HuH-7.5 (cell line): ENCODE measurements at regions not wholly inside any gene's neighbourhood (a gene's known extent, or its start where the extent isn't known, plus 50 kb on each side); places are given as distances from the start of the nearest gene placed in this dataset.

Experiments used
- DNase-seq: peaks from one replicate; pipeline ENCODE4 v3.0.0; 2011; ENCODE audit warnings: low spot score

- DNase-seq: no peak
Observed at GRCh38 chr5:27594141-27594540, 555.8 kb upstream of the CDH9 start.

- no peak for DNase-seq
Observed at GRCh38 chr5:27592231-27592630, 553.8 kb upstream of the CDH9 start.

GRCh38 chr5:27590503-27590902 lies 552.1 kb upstream of the CDH9 start:
- no peak for DNase-seq

- no peak for DNase-seq
Observed at GRCh38 chr5:27578279-27578678, 539.9 kb upstream of the CDH9 start.

- DNase-seq: no peak
Observed at GRCh38 chr5:27571681-27572080, 533.3 kb upstream of the CDH9 start.

GRCh38 chr5:27568811-27569210 lies 530.4 kb upstream of the CDH9 start:
- DNase-seq: no peak

DNA sequence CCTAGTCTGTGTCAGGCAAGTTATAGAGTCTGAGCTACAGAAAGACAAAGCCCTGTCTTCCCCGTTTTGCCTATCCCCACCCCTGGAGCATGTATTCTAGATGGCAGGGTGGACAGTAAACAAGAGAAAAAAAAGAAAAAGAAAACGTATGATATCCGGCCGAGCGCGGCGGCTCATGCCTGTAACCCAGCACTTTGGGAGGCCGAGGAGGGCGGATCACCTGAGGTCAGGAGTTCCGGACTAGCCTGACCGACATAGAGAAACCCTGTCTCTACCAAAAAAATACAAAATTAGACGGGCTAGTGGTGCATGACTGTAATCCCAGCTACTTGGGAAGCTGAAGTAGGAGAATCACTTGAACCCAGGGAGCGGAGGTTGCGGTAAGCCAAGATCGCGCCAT lies 523.0 kb upstream of the CDH9 start:
- no peak for DNase-seq

DNA sequence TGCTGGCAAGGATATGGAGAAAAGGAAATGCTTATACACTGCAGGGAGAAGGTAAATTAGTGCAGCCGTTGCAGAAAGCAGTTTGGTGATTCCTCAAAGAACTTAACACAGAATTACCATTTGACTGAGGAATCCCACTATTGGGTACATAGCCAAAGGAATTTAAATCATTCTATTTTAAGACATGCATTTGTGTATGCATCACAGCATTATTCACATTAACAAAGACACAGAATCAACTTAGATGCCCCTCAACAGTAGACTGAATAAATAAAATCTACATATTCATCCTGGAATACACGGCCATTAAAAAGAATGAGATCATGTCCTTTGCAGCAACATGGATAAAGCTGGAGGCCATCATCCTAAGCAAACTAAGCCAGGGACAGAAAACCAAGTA lies 510.1 kb upstream of the CDH9 start:
- DNase-seq: no peak

GRCh38 chr5:27535031-27535557 lies 496.7 kb upstream of the CDH9 start:
- DNase-seq: no peak

DNA sequence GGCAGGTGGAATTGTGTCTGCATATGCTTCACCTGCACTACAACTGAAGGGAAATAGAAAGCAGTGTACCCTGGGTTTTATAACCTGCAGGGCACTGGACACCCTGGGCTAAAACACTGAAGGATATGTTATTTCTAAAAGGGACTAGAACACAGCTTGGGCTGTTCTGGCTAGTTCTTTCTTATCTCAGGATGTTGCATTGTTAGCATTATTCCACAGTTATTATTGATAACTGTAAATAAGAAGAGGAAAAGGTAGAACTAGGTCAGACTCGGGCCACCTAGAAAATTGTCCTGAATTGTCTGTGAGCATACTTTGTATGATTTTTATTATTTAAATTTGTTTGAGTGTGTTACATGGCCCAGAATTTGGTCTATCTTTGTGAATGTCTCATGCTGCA lies 493.9 kb upstream of the CDH9 start:
- DNase-seq: no peak

DNA sequence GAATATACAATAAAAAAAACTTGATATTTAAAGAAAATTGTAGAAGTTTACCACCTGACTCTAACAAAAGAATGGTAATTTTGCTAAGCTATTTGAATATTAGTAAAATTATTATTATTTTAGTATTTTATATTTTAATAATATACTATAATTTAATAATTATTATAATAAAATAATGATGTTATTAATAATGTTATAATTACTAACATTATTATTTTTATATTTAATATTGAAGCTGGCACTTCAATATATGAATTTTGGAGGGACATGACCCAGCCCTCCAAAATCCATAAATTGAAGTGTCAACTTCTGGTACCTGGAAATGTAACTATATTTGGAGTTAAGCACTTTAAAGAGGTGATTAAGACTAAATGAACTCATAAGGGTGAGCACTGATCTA lies 486.1 kb upstream of the CDH9 start:
- DNase-seq: no peak

- DNase-seq: no peak
Observed at GRCh38 chr5:27523629-27524028, 485.2 kb upstream of the CDH9 start.

GRCh38 chr5:27516437-27516836 lies 478.1 kb upstream of the CDH9 start:
- DNase-seq: no peak

- no peak for DNase-seq
Observed at GRCh38 chr5:27511061-27511460, 472.7 kb upstream of the CDH9 start.

GRCh38 chr5:27503813-27504212 lies 465.4 kb upstream of the CDH9 start:
- no peak for DNase-seq

GRCh38 chr5:27502236-27502635 lies 463.9 kb upstream of the CDH9 start:
- no peak for DNase-seq

DNA sequence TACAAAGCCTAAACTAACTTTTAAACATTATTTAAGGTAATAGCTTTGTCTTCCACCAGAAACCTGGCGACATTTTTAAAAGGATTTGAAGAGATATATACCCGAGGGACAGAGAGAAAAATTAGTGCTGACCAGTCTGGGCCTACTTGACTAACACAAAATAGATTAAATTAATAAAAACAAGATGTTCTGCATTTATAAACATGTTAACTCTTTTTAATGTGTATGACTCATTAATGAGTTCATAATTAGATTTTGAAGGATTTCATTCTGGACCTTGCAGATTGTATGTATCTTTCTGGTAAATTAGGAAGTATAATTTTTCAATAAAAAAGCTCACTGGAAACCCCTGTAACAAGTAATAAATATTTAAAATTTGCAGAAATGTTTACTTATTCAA lies 459.1 kb upstream of the CDH9 start:
- DNase-seq: no peak

DNA sequence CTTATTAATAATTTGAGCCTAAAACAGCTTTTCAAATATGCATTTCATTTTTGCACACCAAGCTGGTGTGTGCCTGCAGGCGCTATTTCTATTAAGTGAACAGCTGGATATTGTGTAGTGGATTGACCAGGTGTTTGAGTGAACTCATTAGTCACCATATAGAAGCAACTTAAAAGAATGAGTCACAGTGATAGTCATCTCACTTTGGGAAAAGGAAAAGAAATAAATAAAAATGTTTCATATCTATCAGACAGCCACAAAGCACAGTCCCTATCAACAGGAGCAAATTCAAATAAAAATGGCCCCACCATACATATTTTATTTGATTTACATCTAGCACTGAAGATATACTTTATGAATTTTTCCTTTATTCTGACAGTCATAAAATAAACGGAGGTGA lies 456.5 kb upstream of the CDH9 start:
- no peak for DNase-seq

DNA sequence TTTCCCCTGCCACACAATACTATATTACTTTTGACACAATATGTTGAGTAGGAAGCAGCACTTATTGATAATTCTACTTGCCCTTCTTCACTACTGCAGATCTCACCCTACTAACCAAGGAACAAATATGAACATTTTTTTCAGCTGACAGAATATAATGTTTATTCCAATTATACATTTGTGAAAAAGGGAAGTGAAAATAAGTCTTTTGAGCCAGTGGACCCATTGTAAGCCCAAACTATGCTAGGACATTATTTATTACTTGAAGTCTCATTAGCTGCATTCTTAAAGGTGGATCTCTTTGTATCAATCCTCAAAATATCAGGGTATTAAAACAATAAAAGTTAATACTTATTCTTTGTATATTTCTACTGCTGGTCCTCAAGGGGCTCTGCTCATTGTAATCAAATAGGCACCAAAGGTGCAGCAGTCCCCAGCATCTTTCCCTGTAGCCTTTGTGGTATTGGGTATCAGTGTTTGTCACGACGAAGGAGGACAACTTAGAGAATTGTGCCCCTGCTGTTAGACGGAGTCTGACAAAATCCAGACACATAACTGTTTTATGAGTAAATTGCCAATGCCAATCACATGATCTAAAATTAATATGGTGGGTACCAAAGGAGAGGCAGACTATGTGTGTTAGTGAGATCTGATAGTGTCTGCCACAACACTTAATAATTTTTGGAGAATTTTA lies 453.5 kb upstream of the CDH9 start:
- no peak for DNase-seq

GRCh38 chr5:27491047-27491446 lies 452.7 kb upstream of the CDH9 start:
- no peak for DNase-seq

GRCh38 chr5:27489701-27490100 lies 451.3 kb upstream of the CDH9 start:
- DNase-seq: no peak

- DNase-seq: no peak
Observed at GRCh38 chr5:27482663-27483062, 444.3 kb upstream of the CDH9 start.

DNA sequence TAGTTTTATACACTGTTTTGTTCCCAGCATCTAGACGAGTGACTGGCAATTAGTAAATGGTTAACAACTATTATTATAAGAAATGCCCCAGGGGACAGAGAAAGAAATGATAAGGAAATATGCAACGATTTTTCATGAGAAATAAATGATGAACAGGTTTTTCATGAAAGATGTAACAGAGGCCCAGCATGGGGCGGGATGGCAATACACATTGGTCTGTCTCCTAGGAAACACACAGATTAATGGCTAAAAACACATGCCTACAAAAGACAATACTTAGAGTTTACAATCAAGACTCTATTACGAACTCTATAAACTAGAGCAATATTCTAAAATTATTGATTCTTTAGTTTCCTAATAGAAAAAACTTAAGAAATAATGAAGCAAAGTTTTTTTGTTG lies 441.5 kb upstream of the CDH9 start:
- DNase-seq: no peak

DNA sequence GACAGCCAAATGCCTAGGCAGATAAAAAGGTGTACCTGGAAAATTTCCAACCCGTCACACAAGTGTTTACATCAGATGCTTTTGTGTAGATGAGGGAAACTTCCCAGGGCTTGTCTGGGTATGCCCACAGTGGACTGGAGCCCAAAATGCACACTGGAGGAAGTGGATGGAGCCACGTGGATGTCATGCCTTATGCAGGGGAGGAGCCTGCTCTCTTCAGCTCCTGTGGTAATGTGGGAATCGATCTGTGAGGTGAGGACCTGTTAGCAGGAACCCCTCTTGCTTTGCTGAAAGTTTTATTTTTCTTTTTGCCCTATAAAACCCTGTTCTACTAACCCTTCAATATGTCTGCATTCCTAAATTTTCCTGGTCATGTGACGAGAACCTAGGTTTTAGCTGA lies 439.2 kb upstream of the CDH9 start:
- DNase-seq: no peak
